ENCODE measurements at regions not wholly inside any gene's neighbourhood (a gene's known extent, or its start where the extent isn't known, plus 50 kb on each side); places are given as distances from the start of the nearest gene placed in this dataset.
"Not testable (repeated sequence)": the region's sequence is repeated elsewhere in the genome, so short reads cannot be mapped to it uniquely, and the experiment has no call there.

GRCh38 chr6:67748521-67748920 lies 886.6 kb upstream of the ADGRB3 start:
- peak; percentile 53 for DNase-seq

GRCh38 chr6:67736816-67737215 lies 898.3 kb upstream of the ADGRB3 start:
- DNase-seq = no peak

- DNase-seq = no peak
Measured at GRCh38 chr6:67736161-67736560, 898.9 kb upstream of the ADGRB3 start.

- no peak for DNase-seq
Measured at GRCh38 chr6:67735623-67736022, 899.5 kb upstream of the ADGRB3 start.

GRCh38 chr6:67722861-67723261 lies 912.2 kb upstream of the ADGRB3 start:
- DNase-seq = no peak

GRCh38 chr6:67717281-67717680 lies 917.8 kb upstream of the ADGRB3 start:
- no peak for DNase-seq

GRCh38 chr6:67706388-67706787 lies 928.7 kb upstream of the ADGRB3 start:
- DNase-seq = no peak

GRCh38 chr6:67698534-67698933 lies 936.5 kb upstream of the ADGRB3 start:
- DNase-seq = no peak

- no peak for DNase-seq
Measured at GRCh38 chr6:67694127-67694526, 941.0 kb upstream of the ADGRB3 start.

- no peak for DNase-seq
Measured at GRCh38 chr6:67689329-67689728, 945.8 kb upstream of the ADGRB3 start.

- no peak for DNase-seq
Measured at GRCh38 chr6:67687396-67687795, 947.7 kb upstream of the ADGRB3 start.

- DNase-seq = not testable (repeated sequence)
Measured at GRCh38 chr6:67686225-67686624, 948.9 kb upstream of the ADGRB3 start.

- DNase-seq = no peak
Measured at GRCh38 chr6:67683960-67684359, 951.1 kb upstream of the ADGRB3 start.

GRCh38 chr6:67680297-67680932 lies 954.7 kb upstream of the ADGRB3 start:
- no peak for DNase-seq

GRCh38 chr6:67679566-67680296 lies 955.4 kb upstream of the ADGRB3 start:
- no peak for DNase-seq

- no peak for DNase-seq
Measured at GRCh38 chr6:67676892-67677291, 958.2 kb upstream of the ADGRB3 start.

GRCh38 chr6:67667637-67668422 lies 967.3 kb upstream of the ADGRB3 start:
- no peak for DNase-seq

- DNase-seq = no peak
Measured at GRCh38 chr6:67666177-67666964, 968.7 kb upstream of the ADGRB3 start.

GRCh38 chr6:67664942-67665341 lies 970.1 kb upstream of the ADGRB3 start:
- DNase-seq = no peak

- DNase-seq = no peak
Measured at GRCh38 chr6:67663105-67663895, 971.8 kb upstream of the ADGRB3 start.

- no peak for DNase-seq
Measured at GRCh38 chr6:67653561-67653960, 981.5 kb upstream of the ADGRB3 start.

- DNase-seq = no peak
Measured at GRCh38 chr6:67646550-67646949, 988.5 kb upstream of the ADGRB3 start.
